Skeletal muscle satellite cell (primary cell): ENCODE measurements at regions not wholly inside any gene's neighbourhood (a gene's known extent, or its start where the extent isn't known, plus 50 kb on each side); places are given as distances from the start of the nearest gene placed in this dataset.
A peak's percentile ranks its signal among the peaks of the same experiment; 100 is the strongest.
"Not testable (repeated sequence)": the region's sequence is repeated elsewhere in the genome, so short reads cannot be mapped to it uniquely, and the experiment has no call there.

ENCODE experiments used
- H3K27me3 ChIP-seq: 2 replicates; pipeline ENCODE4 v1.7.0; 2013; ENCODE audit warnings: low read length; ENCODE audit not compliant: control insufficient read depth, insufficient read depth
- H3K36me3 ChIP-seq: 2 replicates; pipeline ENCODE4 v1.7.0; 2013; ENCODE audit warnings: mild to moderate bottlenecking, control low read depth, low read length; ENCODE audit not compliant: insufficient read depth
- H3K4me1 ChIP-seq: 2 replicates; pipeline ENCODE4 v1.7.0; 2013; ENCODE audit warnings: low read length; ENCODE audit not compliant: control insufficient read depth, insufficient read depth
- H3K4me2 ChIP-seq: 2 replicates; pipeline ENCODE4 v1.7.0; 2013; ENCODE audit warnings: mild to moderate bottlenecking, low read length
- H3K4me3 ChIP-seq: 2 replicates; pipeline ENCODE4 v1.7.0; 2013; ENCODE audit warnings: low read length
- H3K9ac ChIP-seq: 2 replicates; pipeline ENCODE4 v1.7.0; 2013; ENCODE audit warnings: mild to moderate bottlenecking, low read depth, low read length, moderate library complexity
- H3K9me3 ChIP-seq: replicated peaks from 2 replicates; pipeline ENCODE4 v1.7.0; 2013; ENCODE audit warnings: mild to moderate bottlenecking, control low read depth, low read length

GRCh38 chr10:63829573-63830149 is 308.5 kb downstream of the REEP3 start:
- H3K9ac ChIP-seq = no peak overlapping the region
- no peak overlapping the region for H3K4me3 ChIP-seq
- no peaks in the 10 kb centered on the region for H3K4me1 ChIP-seq
- H3K36me3 ChIP-seq = no peaks in the 10 kb centered on the region
- no peaks in the 10 kb centered on the region for H3K9me3 ChIP-seq
- no peak overlapping the region for H3K4me2 ChIP-seq
- H3K27me3 ChIP-seq = peaks cover 38% of the 10 kb centered on the region

GRCh38 chr10:63832686-63833085 is 311.5 kb downstream of the REEP3 start:
- Histone ChIP-seq H3K36me3 (no peaks in the 10 kb centered on the region), H3K4me2 (no peak overlapping the region), H3K9me3 (no peaks in the 10 kb centered on the region), H3K4me3 (no peak overlapping the region), H3K27me3 (peaks cover 28% of the 10 kb centered on the region), H3K4me1 (no peaks in the 10 kb centered on the region), H3K9ac (no peak overlapping the region)

DNA sequence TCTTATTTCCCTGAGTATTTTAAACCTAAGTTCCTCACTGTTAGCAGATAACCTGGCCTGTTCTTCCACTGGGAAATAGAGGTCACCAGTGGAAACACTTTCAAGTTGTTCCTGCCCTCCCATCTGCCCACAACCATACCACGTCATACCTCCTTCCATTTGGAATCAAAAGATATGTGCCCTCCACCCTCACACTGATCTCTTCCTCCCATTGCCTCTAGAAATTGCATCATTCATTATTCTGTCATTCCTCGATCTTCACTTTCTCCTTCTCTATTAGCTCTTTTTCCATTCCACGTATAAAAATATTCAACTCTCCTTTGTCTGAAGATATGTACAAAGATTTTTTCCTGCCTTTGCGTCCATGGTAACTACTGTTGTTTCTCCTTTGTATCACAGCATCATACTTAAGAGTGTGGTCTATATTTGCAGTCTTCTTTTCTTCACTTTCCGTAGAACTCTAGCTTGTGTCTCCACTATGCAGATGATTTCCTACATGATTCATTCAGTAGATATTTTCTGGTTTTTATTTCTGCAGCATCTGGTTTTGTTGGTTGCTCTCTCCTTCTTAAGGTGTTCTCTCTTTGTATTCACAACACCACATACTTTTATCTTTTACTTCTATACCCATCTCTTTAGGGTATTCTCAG is 312.3 kb downstream of the REEP3 start:
- Histone ChIP-seq H3K27me3 (peaks cover 28% of the 10 kb centered on the region), H3K36me3 (no peaks in the 10 kb centered on the region), H3K4me1 (no peaks in the 10 kb centered on the region), H3K4me3 (no peak overlapping the region), H3K9ac (no peak overlapping the region), H3K4me2 (no peak overlapping the region), H3K9me3 (no peaks in the 10 kb centered on the region)

GRCh38 chr10:63836666-63837442 is 315.7 kb downstream of the REEP3 start:
- Histone ChIP-seq H3K4me2 (no peak overlapping the region), H3K9me3 (no peaks in the 10 kb centered on the region), H3K36me3 (no peaks in the 10 kb centered on the region), H3K9ac (no peak overlapping the region), H3K4me3 (no peak overlapping the region), H3K4me1 (no peaks in the 10 kb centered on the region), H3K27me3 (peaks cover 33% of the 10 kb centered on the region)

DNA sequence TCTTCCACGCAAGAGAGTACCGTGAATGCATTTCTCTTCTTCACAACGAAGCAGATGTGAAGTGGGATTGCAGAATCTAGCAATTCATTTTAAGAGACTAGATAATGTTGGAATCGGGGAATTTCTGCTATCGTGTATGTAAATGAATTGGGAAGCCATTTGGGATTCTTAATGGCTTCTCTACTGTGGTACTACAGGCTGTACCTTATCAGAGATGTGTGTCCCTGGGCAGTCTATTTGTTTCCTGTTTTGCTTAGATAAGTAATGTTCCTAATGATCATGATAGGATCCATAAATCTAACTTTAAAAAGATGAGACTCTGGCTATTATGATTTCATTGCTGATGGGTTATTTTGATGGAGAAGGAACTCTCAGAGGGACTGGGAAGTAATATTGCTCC is 320.6 kb downstream of the REEP3 start:
- H3K9me3 ChIP-seq = no peaks in the 10 kb centered on the region
- no peak overlapping the region for H3K4me2 ChIP-seq
- no peaks in the 10 kb centered on the region for H3K4me1 ChIP-seq
- H3K4me3 ChIP-seq = no peak overlapping the region
- no peak overlapping the region for H3K9ac ChIP-seq
- no peaks in the 10 kb centered on the region for H3K36me3 ChIP-seq
- peaks cover 26% of the 10 kb centered on the region for H3K27me3 ChIP-seq

DNA sequence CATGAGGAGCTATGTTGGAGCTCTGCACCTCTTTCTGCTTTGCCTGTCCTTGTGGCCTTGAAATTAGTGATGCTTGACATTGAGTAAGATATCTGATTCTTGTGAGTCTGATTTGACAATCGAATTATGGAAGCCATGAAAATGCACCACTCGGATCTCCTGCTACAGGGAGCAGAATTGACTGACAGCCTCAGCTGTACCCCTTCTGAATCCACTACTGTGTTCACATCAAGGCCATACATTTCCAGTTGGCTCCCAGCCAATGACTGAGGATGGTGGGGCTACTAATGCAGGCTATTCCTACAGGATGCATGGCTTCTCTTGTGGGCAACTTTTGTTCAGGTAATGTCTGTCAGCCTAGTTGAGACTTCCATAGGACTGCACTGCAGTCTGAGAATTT is 321.9 kb downstream of the REEP3 start:
- Histone ChIP-seq H3K36me3 (no peaks in the 10 kb centered on the region), H3K9ac (no peak overlapping the region), H3K4me1 (no peaks in the 10 kb centered on the region), H3K4me2 (no peak overlapping the region), H3K4me3 (no peak overlapping the region), H3K27me3 (peaks cover 30% of the 10 kb centered on the region), H3K9me3 (no peaks in the 10 kb centered on the region)

GRCh38 chr10:63848871-63849270 is 327.7 kb downstream of the REEP3 start:
- H3K4me3 ChIP-seq, H3K27me3 ChIP-seq, H3K4me1 ChIP-seq, H3K9me3 ChIP-seq, H3K9ac ChIP-seq, H3K4me2 ChIP-seq, H3K36me3 ChIP-seq: not testable (repeated sequence)

- no peaks in the 10 kb centered on the region for H3K9me3 ChIP-seq
- no peak overlapping the region for H3K9ac ChIP-seq
- no peaks in the 10 kb centered on the region for H3K4me1 ChIP-seq
- no peak overlapping the region for H3K4me3 ChIP-seq
- peaks cover 42% of the 10 kb centered on the region for H3K27me3 ChIP-seq
- H3K4me2 ChIP-seq = no peak overlapping the region
- H3K36me3 ChIP-seq = no peaks in the 10 kb centered on the region
These were observed 341.7 kb downstream of the REEP3 start for GRCh38 chr10:63862860-63863259.

DNA sequence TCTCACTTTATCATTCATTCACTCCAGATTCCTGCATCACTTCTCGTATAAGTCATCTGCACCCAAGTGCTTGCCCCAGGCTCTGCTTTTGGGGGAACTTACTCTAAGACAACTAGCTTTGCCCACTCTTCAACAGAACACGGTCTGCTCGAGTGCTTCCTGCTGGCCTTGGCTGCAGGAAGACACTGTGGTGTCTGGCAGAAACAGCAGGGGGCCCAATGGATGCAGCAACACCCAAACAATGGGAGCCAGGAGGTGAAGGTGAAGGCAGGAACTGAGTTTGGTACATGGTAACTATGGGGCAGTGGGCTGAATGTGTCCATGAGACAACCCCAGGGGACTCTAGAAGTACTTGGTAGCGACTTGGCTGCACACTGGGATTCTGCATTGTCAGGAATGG is 344.0 kb downstream of the REEP3 start:
- Histone ChIP-seq H3K4me2 (no peak overlapping the region), H3K9me3 (no peaks in the 10 kb centered on the region), H3K27me3 (peaks cover 62% of the 10 kb centered on the region), H3K4me1 (no peaks in the 10 kb centered on the region), H3K36me3 (no peaks in the 10 kb centered on the region), H3K4me3 (no peak overlapping the region), H3K9ac (no peak overlapping the region)

GRCh38 chr10:63866075-63866746 is 345.0 kb downstream of the REEP3 start:
- Histone ChIP-seq H3K4me1 (no peaks in the 10 kb centered on the region), H3K9ac (no peak overlapping the region), H3K36me3 (no peaks in the 10 kb centered on the region), H3K4me3 (no peak overlapping the region), H3K4me2 (peak overlapping the region; percentile 42), H3K27me3 (peaks cover 57% of the 10 kb centered on the region), H3K9me3 (no peaks in the 10 kb centered on the region)

DNA sequence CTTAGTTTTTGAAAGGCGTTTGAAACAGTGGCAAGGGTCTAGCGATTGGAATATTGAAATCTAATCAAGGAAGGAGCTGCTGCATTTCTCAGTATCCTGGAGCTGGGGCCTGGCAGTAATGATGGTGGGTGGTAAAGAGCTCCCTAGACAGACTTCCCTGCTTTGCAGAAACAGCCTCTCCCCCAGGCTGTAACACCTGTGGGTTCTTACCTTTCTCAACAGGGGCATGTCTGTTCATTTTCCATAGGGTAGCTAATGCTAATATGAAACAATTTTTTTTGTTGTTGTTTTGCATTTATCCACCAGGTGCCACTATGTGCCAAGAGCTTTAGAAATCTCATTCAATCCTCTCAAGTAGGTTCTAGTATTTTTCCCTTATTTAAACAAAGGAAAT is 345.5 kb downstream of the REEP3 start:
- H3K27me3 ChIP-seq = peaks cover 57% of the 10 kb centered on the region
- H3K4me2 ChIP-seq = no peak overlapping the region
- no peak overlapping the region for H3K4me3 ChIP-seq
- H3K36me3 ChIP-seq = no peaks in the 10 kb centered on the region
- H3K9me3 ChIP-seq = no peaks in the 10 kb centered on the region
- H3K9ac ChIP-seq = no peak overlapping the region
- no peaks in the 10 kb centered on the region for H3K4me1 ChIP-seq
